Psoas muscle (tissue), 7 donors: ENCODE measurements at regions not wholly inside any gene's neighbourhood (a gene's known extent, or its start where the extent isn't known, plus 50 kb on each side); places are given as distances from the start of the nearest gene placed in this dataset.

Experiments
- ATAC-seq, 4 donors: fragments of 200-7000 bp; cut with Tn5 transposase; one replicate each; pipeline ENCODE4 v1.9.1; 2020; ENCODE audit warnings: moderate library complexity in 3 of 4, mild to moderate bottlenecking in 2 of 4
- DNase-seq, 2 donors: peaks; one replicate each; pipeline ENCODE4 v3.0.0-alpha.2; 2020
- H3K27ac ChIP-seq: fragments of 200-600 bp; one replicate; pipeline ENCODE4 v1.8.0; 2022
- H3K27me3 ChIP-seq, 3 donors: fragments of 200-600 bp in 1 of 3; one replicate each; pipeline versions ENCODE4 v1.6.1 to v1.8.0; 2013 to 2022; ENCODE audit warnings: low read length in 2 of 3, mild to moderate bottlenecking in 2 of 3, moderate library complexity in 1 of 3; ENCODE audit not compliant: insufficient read depth in 3 of 3
- H3K36me3 ChIP-seq, 2 donors: fragments of 200-600 bp in 1 of 2; one replicate each; pipeline versions ENCODE4 v1.6.1 to v1.8.0; 2013 to 2022; ENCODE audit warnings: low read depth in 1 of 2, mild to moderate bottlenecking in 1 of 2, moderate library complexity in 1 of 2; ENCODE audit not compliant: insufficient read depth in 1 of 2
- H3K4me1 ChIP-seq: fragments of 200-600 bp; one replicate; pipeline ENCODE4 v1.8.0; 2022
- H3K4me3 ChIP-seq: fragments of 200-600 bp; one replicate; pipeline ENCODE4 v1.8.0; 2022; ENCODE audit warnings: mild to moderate bottlenecking
- H3K9me3 ChIP-seq: fragments of 200-600 bp; one replicate; pipeline ENCODE4 v1.8.0; 2022
- WGBS, 3 donors: extraction: QIAGEN DNeasy Blood & Tissue Kit; methylation state at CpG; one replicate each; pipeline versions ENCODE4 v1.1.6 to v1.1.7; 2013; 5-methylcytosine and 5-hydroxymethylcytosine counted together
- intact Hi-C, 2 donors: fragments of 100-400 bp; cut with DNase I; formaldehyde crosslinking; loops; one replicate each; pipeline versions ENCODE4 v1.11.0 to v1.14.2; 2022
- TF ChIP-seq, protein P1 (sequence below): fragments of 200-600 bp; IDR thresholded peaks from one replicate; pipeline ENCODE4 v1.8.0; 2022; ENCODE audit warnings: antibody characterized with exemption
- donor health status: healthy with polysubstance abuse.
- donor health status: DM: no; HTN: no; CAD: no; lungs with moderate emphysema.
- donor health status: Bipolar disorder and iron deficiency.
- donor health status: healthy.
- donor health status: DM: yes; HTN: yes; CAD: no.
- donor health status: DM: no; HTN: no; CAD: no.
- donor health status: DM: yes; HTN: yes; CAD: no.

DNA sequence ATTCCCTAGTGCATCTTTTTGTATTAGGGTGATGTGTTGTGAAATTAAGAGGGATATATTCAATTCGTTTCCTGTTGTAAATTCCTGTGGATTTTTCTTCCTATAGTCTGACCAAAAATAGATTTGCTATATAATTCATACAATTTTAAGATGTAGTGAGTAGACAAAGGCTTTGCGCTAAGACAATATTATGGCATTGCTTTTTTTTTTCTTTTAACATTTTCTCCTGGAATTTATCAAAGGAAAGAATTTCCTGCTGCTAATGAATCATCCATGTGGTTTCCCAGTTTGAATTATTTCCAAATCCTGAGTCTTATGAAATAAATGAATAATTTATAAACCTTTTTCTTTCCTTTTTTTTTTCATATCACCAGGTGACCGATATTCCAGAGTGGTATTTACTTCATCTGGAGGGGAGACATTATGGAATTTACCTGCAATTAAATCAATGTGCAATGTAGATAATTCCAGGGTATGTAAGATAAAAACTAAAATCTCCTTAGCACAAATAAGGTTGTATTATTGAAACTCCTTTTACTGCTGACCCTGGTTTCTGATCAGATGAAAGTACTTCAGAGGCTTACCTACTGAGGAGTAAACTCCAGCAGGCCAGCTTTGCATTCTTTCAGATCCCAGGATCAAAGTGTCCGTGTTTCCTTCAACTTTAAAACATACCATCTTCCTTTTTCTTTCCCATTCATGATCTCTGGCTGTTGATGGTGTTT is 148.4 kb downstream of the TLR5 start:
- no peaks in the 10 kb centered on the region for H3K27me3 ChIP-seq
- H3K27ac ChIP-seq: no peak overlapping the region
- no peaks in the 10 kb centered on the region for H3K9me3 ChIP-seq
- no peaks in the 10 kb centered on the region for H3K4me1 ChIP-seq
- peaks cover 0 to 26% of the 10 kb centered on the region in 2 donors for H3K36me3 ChIP-seq
- DNase-seq (no peak), ATAC-seq (no peak)
- no peak overlapping the region for H3K4me3 ChIP-seq
- WGBS, 3 donors: 77% methylated on average over 4 of the region's 4 CpGs
- TF ChIP-seq, protein P1, sequence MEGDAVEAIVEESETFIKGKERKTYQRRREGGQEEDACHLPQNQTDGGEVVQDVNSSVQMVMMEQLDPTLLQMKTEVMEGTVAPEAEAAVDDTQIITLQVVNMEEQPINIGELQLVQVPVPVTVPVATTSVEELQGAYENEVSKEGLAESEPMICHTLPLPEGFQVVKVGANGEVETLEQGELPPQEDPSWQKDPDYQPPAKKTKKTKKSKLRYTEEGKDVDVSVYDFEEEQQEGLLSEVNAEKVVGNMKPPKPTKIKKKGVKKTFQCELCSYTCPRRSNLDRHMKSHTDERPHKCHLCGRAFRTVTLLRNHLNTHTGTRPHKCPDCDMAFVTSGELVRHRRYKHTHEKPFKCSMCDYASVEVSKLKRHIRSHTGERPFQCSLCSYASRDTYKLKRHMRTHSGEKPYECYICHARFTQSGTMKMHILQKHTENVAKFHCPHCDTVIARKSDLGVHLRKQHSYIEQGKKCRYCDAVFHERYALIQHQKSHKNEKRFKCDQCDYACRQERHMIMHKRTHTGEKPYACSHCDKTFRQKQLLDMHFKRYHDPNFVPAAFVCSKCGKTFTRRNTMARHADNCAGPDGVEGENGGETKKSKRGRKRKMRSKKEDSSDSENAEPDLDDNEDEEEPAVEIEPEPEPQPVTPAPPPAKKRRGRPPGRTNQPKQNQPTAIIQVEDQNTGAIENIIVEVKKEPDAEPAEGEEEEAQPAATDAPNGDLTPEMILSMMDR: no peak
- intact Hi-C loops: loop anchor here in 1 of 2 donors (10.0 kb wide), 1 partner anchor 50 kb away; no protein-coding TSS in a partner anchor

DNA sequence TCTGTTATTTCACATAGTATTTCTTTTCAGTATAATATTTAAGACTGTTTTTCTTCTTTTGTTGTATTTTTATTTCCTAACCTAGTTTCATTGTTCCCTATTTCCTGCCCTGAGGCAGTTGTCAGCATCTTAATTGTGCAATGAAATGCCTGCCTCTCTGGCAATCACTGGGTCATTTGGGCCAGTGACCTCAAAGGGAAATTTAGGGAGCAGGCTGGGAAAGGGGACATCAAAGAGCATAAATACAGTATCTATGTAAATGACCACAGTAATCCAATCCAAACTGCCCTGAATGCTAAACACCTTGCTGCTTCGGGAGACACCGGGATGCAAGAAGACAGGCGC is 147.8 kb downstream of the TLR5 start:
- WGBS, 3 donors: 73 to 82% (median 73%) methylated on average over 3 of the region's 3 CpGs
- Histone ChIP-seq H3K36me3 (peaks cover 0 to 26% of the 10 kb centered on the region in 2 donors), H3K9me3 (no peaks in the 10 kb centered on the region), H3K4me3 (no peak overlapping the region), H3K27ac (no peak overlapping the region), H3K4me1 (no peaks in the 10 kb centered on the region), H3K27me3 (no peaks in the 10 kb centered on the region)
- TF ChIP-seq, protein P1: no peak
- ATAC-seq (no peak), DNase-seq (no peak)
- intact Hi-C loops: loop anchor here in 1 of 2 donors (10.0 kb wide), 1 partner anchor 50 kb away; no protein-coding TSS in a partner anchor

DNA sequence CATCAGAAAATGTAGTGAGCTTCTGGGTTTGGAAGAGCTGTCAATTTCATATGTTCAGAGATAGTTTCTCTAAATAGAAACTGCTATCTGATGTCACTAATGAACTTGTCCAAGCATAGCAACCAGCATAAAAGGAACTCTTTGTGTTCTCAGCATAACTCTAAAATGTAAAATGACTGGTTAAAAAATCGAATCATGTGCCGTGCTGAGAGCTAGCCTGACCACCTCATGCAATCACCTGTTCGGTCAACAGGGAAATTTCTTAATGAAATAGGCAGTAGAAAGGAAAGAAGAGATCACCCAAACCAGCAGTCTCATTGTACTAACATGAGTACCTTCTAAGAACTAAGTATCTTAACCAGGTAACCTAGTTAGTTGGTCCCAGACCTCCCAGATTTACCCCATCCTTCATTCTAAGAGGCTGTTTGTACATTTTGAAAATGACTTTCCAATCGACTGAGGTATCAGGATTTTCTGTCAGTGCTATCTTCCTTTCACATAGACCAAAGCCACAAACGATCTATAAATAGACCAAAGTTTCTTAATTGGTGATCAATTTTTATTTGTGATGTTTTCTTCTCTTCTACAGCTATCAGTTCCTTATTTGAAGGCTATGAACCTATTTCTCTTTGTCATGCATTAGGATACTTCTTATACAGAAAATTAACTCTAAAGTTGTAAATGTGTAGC is 147.3 kb downstream of the TLR5 start:
- DNase-seq (no peak), ATAC-seq (no peak)
- TF ChIP-seq, protein P1: no peak
- H3K27me3 ChIP-seq: no peaks in the 10 kb centered on the region
- intact Hi-C loops: loop anchor here in 1 of 2 donors (10.0 kb wide), 1 partner anchor 51 kb away; no protein-coding TSS in a partner anchor
- H3K9me3 ChIP-seq: no peaks in the 10 kb centered on the region
- H3K4me1 ChIP-seq: no peaks in the 10 kb centered on the region
- peaks cover 3 to 26% of the 10 kb centered on the region in 2 donors for H3K36me3 ChIP-seq
- no peak overlapping the region for H3K4me3 ChIP-seq
- H3K27ac ChIP-seq: no peak overlapping the region
- 64 to 72% (median 69%) methylated on average over 5 of the region's 5 CpGs for WGBS, 3 donors

DNA sequence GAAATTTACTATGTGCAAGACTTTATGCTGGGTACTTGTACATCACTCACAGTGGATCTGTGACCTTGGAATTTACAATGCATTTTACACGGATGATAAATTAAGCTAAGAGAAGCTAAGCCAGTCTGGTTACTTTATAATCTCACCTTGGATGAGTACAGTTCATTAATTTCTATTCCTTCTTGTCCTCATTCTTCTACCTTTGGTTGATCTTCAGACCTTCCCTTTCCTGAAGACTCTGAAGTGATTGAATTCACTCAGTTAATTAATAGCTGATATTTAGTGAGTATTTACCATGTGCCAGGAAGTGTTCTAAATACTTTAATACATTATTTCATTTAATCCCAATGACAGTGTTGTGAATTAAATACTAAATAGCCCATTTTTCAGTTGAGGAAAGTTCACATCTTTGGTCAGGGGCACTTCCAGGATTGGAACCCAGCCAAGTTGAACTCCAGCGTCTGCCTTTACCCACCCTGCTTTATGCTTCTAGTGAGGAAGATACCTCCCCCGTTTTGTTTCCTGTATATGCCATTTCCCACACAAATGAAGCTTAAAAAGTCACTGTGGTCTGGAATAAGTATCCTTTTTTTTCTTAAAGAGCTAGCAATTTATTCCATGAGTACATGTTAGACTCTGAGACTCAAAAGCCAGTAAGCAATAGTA is 146.6 kb downstream of the TLR5 start:
- no peak overlapping the region for H3K4me3 ChIP-seq
- no peaks in the 10 kb centered on the region for H3K9me3 ChIP-seq
- ATAC-seq (no peak), DNase-seq (no peak)
- peaks cover 3 to 22% of the 10 kb centered on the region in 2 donors for H3K36me3 ChIP-seq
- H3K27me3 ChIP-seq: no peaks in the 10 kb centered on the region
- WGBS, 3 donors: 54 to 56% (median 54%) methylated on average over 3 of the region's 3 CpGs
- TF ChIP-seq, protein P1: no peak
- intact Hi-C loops: loop anchor here in 1 of 2 donors (10.0 kb wide), 1 partner anchor 52 kb away; no protein-coding TSS in a partner anchor
- no peak overlapping the region for H3K27ac ChIP-seq
- H3K4me1 ChIP-seq: no peaks in the 10 kb centered on the region
